Superior temporal gyrus (tissue), 1 donor: ENCODE measurements at regions not wholly inside any gene's neighbourhood (a gene's known extent, or its start where the extent isn't known, plus 50 kb on each side); places are given as distances from the start of the nearest gene placed in this dataset.

Experiments
- DNase-seq: peaks from one replicate; pipeline ENCODE4 v3.0.0-alpha.2; 2016; ENCODE audit errors: extremely low spot score

- DNase-seq: no peak
Measured at GRCh38 chr3:177673112-177673914, 476.0 kb upstream of the TBL1XR1 start.

DNA sequence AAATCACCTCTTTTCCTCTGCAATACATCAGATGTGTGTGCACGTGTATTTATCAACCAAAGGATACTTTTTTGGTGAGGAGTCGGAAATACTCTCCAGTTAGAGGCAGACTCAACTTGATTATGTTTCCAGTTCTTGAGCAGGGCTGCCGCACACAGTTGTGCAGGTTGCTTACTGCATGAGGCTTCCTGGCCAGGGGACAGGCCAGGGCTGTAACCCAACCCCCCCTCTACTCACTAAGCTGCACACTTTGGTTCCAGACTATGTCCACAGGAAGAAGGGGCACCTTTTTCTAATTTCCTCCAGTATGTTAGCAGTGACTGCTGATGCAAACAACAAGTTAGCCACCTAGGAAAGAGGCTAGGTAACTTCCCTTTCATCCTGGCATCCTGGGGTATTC lies 476.9 kb upstream of the TBL1XR1 start:
- no peak for DNase-seq

GRCh38 chr3:177676148-177676547 lies 478.9 kb upstream of the TBL1XR1 start:
- no peak for DNase-seq

DNA sequence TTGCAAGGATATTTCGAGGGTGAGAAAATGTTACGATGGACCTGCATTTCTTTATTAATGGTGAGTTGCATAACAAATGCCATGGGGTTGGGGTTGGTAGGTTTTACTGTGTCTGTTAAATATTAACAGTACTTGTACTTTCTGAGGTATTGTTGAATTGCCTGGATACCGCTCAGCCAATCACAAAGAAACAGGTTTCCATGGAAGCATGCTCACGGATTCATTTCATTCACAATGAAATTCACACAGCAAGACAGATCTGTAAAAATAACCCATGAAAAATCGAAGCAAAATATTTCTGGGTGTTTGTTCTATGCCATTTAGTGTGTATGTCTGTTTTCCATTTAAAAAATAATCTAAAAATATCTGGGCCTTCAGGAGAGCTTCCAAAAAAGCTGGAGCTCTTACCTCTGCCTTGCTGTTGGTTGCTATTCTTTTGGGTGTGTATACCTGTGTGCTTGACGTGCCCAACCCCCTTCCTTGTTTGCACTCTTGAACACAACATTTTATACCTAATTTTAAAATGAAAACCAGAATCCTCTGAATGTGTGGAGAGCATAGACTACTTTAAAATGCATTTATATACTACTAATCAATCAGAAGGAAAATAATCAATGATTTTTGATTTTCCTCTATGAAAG lies 479.8 kb upstream of the TBL1XR1 start:
- peak; percentile 50 for DNase-seq

- DNase-seq: no peak
Measured at GRCh38 chr3:177679568-177680471, 482.5 kb upstream of the TBL1XR1 start.

DNA sequence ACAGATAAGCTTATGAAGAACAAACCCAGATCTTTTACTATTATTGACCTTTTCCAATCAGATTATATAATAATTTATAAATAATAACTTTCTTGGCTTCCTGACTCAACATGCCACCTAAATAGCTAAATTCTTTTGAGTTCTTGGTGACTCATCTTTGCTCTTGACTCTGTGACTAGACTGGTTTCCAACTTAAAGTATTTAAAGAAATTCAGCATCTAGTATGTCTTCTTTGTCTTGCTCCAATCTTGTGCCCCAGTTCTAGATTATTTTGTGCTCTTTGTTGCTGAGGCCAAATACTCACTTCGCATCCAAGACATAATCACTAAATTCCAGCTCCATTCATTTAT lies 483.2 kb upstream of the TBL1XR1 start:
- no peak for DNase-seq

GRCh38 chr3:177681156-177681555 lies 483.9 kb upstream of the TBL1XR1 start:
- DNase-seq: no peak

DNA sequence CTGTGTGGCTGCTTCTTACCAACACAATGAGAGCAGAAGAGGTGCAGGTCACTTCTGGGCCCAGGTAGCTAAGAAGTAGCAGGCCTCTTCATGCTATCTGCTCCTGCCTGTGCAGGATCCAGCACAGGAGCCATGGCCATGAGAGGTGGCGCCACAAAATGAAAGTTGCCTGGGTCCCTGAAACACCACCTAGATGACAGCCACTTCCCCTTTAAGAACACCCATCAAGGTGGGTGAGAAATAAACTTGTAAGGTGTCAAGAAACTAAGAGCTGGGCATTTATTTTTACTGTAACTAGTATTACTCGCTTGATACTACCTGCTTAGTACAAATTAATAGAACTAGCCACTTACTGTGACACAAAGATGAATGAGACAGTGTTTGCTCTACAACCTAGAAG lies 484.6 kb upstream of the TBL1XR1 start:
- no peak for DNase-seq

DNA sequence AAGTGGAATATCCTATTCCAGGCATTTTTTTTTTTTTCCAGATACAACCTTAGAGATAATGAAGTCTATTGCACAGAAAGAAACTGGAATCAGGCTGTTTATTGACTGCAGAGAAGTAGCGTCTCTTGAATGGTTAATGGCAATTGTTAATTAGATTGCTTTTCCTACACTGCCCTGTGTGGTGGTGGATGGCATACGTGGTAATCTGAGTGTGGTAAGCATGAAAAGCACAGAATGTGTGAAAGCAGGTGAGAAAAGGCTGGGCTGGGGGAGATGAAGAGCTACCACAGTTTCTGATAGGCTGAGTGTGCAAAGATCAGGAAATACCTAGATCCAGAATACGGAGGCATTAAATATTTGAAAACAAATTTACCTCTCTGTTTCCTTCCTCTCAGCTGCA lies 486.3 kb upstream of the TBL1XR1 start:
- DNase-seq: no peak

DNA sequence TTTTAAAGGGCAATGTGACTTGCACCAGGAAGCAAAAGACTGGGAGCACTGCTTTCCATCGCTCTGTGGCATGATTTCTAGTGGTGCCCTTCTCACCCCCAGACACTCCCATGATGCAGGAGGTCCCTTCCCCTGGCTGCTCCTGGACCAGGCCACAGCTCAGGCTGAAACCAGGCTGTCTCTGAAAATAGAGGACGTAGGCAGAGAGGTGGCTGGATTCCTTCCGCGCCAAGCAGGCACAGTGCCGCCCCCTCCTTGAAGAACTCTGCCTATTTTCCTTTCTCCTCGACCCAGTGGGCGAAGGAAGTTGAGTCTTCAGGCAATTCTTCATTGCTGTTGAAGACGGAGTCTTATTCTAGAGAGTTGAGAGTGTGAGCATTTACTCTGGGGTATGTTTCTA lies 489.4 kb upstream of the TBL1XR1 start:
- DNase-seq: no peak

DNA sequence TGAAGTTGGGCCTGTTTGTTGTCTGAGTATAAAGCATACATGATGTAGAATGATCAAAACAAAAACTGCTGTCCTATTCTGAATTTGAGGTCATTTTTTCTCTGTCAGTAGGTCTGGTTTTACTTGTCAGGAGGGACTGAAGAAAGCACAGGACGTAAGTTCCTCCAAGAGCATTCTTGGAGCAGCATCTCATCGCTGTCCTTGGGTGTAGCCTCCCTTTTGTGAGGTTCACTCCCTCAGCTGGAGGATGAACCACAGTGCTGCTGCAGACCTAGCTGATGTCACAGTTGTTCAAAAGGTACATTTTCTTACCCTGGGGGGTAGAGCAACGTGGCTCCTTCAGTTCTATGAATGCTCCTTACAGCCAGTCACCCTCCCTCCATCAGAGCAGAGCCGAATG lies 490.0 kb upstream of the TBL1XR1 start:
- DNase-seq: no peak

DNA sequence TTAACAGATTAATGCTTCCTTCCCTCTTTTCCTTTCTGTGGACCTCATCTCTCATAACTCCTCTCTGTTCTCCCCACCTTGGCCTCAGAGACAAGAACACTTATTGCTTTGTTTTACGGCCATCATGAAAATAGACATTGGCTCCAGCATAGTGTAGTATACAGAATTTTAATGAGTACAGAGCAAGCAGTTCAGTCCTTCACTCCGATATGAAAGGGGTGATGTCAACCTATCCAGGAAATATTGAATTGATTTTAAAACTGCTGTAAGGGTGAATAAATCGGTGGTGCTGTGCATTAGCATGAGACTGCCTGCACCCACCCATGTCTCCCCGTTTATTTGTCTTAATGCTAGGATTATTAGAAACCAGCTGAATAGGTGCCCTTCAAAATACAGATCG lies 490.9 kb upstream of the TBL1XR1 start:
- DNase-seq: no peak

DNA sequence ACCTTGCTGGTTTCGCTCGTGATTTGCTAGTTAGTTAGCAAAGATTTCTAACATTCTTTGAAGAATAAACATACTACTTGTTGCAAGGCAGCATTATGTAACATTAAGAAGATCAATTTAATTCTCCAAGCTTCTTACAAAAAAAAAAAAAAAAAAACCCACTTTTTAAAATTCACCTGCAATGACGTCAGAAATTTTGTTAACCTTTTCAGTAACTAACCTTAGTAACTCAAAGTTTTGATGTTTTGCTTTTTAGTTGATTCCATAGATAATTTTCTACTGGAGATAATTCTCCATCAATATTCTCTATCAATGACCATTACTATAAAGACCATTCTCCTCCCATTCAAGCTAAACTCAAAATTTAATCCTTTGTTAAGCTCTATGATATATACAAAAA lies 491.8 kb upstream of the TBL1XR1 start:
- DNase-seq: no peak

GRCh38 chr3:177689869-177690268 lies 492.6 kb upstream of the TBL1XR1 start:
- no peak for DNase-seq

DNA sequence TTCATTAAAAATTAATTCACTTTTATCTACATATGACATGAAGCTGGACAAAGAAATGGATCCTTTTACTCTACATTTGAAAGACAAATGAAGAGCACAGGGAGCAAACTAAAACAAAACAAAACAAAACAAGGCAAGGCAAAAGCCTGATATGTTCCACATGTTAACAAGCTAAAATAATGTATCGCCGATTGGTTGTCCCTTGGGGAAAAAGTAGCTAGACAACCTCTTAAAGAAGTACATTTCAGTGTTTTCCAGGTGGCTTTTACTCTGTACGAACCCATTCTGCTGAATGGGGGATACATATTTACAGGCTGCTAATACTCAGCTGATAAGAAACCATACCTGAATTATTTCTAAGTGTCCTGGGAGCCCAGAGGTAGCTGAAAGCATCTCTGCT lies 493.0 kb upstream of the TBL1XR1 start:
- DNase-seq: no peak

GRCh38 chr3:177692304-177692975 lies 495.2 kb upstream of the TBL1XR1 start:
- no peak for DNase-seq

DNA sequence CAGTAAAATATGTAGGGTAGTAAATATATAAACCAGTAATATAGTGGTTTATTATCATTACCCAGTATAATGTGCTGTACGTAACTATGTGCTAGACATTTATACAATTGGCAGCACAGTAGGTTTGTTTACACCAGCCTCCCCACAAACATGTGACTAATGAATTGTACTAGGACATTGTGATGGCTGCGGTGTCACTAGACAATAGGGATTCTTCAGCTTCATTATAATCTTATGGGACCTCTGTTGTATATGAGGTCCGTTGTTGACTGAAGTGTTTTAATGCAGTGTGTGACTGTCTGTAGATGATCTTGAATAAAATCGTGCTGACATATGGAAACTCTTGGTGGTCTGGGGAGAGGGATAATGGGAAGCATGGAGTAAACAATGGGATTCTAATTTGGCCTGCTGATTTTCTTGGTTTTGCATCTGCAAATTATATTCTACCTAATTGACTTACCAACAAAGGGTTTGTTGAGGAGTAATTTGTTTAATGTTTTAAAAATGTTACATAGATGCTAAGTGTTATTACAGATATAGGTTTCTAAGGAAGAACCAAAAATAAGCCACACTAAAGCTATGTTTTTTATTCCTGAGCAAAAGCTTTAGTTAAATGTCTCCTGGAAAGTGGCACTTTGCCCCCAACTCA lies 496.5 kb upstream of the TBL1XR1 start:
- peak; percentile 79 for DNase-seq

- DNase-seq: no peak
Measured at GRCh38 chr3:177694316-177694715, 497.0 kb upstream of the TBL1XR1 start.

DNA sequence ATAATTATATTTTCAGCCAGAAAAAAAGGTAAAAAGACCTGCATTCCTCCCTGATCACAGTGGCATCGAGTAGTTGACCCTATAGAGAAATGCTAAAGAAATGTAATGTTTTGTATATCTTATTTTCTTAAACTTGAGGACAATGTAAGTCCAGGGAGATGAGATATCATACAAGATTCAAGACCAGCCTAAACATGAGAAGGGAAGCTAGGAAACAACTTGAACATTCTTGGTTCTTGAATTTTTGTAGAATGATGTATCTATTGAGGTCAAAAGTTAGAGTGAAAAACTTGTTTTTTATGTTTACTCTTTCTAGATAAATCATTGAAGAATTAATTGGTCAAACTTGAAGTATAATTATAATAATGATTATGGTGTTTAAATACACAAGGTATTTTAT lies 497.7 kb upstream of the TBL1XR1 start:
- DNase-seq: no peak

- no peak for DNase-seq
Measured at GRCh38 chr3:177700117-177700516, 502.8 kb upstream of the TBL1XR1 start.

- DNase-seq: no peak
Measured at GRCh38 chr3:177703788-177704187, 506.5 kb upstream of the TBL1XR1 start.
